ENCODE measurements at regions not wholly inside any gene's neighbourhood (a gene's known extent, or its start where the extent isn't known, plus 50 kb on each side); places are given as distances from the start of the nearest gene placed in this dataset.

DNA sequence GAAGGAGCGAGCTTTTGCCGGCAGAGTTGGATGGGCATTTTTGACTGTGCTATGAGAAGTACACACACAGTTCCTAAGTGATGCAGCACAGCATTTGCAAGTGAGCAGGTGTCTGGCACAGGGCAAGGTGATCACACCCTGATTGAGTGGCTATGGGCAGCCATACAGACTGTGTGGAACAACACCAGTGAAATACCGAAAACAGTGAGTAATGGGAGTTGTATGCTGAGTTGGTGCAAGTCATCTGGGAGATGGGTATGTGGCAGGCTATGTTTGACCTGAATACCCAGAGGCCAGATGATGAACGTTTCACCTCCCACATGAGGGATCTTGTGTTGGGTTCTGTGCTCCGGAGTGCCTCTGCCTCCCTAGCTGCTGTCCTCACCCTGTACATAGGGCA, 53.5 kb upstream of the TIPARP start:
- no peaks in the 10 kb centered on the region for H3K36me3 ChIP-seq (ENCODE audit: control insufficient read depth in 2 of 2, extremely low read depth in 1 of 2, insufficient read depth in 1 of 2, low read length in 1 of 2)
- peaks cover 0 to 4% of the 10 kb centered on the region in 2 experiments for H3K27me3 ChIP-seq (replicated peaks in 1 of 2; ENCODE audit: control insufficient read depth in 2 of 2, extremely low read depth in 1 of 2, insufficient read depth in 2 of 2, low read length in 1 of 2)
- H3K4me1 ChIP-seq (ENCODE audit: control insufficient read depth in 1 of 2, extremely low read depth in 1 of 2, insufficient read depth in 2 of 2, low read length in 2 of 2) = no peaks in the 10 kb centered on the region
- ChIA-PET POLR2A (interaction anchor here in 1 of 2 donors (1.0 kb wide), 1 partner anchor 10 kb away, joined by 3 read pairs; no protein-coding TSS in a partner anchor), CTCF (no interaction called here)
- Mint-ChIP-seq H3K36me3 (no peaks in the 10 kb centered on the region), H3K4me1 (peaks cover 0 to under 1% (median 0%) of the 10 kb centered on the region in 3 donors), H3K9me3 (no peaks in the 10 kb centered on the region), H3K4me3 (no peak overlapping the region), H3K27me3 (peaks cover 4 to 8% of the 10 kb centered on the region in 2 donors), H3K27ac (no peak overlapping the region)
- ATAC-seq (replicated peaks in 1 of 4) (no peak), DNase-seq (no peak)
- no peaks in the 10 kb centered on the region for H3K9me3 ChIP-seq
- 96% methylated on average over 3 of the region's 5 CpGs for WGBS (ENCODE audit: insufficient coverage)
- H3K4me3 ChIP-seq (ENCODE audit: control insufficient read depth in 1 of 2, extremely low read depth in 1 of 2, low read length in 1 of 2) = no peak overlapping the region
- no peak overlapping the region for H3K27ac ChIP-seq (ENCODE audit: low read length)

DNA sequence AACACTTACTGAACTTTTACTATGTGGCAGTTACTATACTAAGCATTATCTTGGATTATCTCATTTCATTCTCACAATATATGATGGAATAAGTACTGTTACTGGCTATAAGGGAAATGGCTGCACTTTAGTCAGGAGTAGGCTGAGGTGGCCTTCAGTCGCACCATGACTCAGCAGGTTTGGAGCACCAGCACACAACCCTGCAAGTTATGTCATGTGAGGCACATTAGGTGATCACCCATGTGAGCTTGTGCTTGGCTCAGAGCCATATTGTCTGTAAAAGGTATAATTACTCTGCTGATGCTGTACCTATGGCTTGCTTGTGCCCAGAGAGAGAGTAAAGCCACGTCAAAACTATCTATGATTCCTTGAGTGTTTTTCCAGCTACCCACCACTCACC, 54.1 kb upstream of the TIPARP start:
- peaks cover 4 to 8% of the 10 kb centered on the region in 2 donors for H3K27me3 Mint-ChIP-seq
- no peak overlapping the region for H3K27ac ChIP-seq (ENCODE audit: low read length)
- no peaks in the 10 kb centered on the region for H3K36me3 Mint-ChIP-seq
- H3K4me3 ChIP-seq (ENCODE audit: control insufficient read depth in 1 of 2, extremely low read depth in 1 of 2, low read length in 1 of 2) = no peak overlapping the region
- no peaks in the 10 kb centered on the region for H3K4me1 Mint-ChIP-seq
- 90% methylated on average over 1 of the region's 2 CpGs for WGBS (ENCODE audit: insufficient coverage)
- H3K27me3 ChIP-seq (replicated peaks in 1 of 2; ENCODE audit: control insufficient read depth in 2 of 2, extremely low read depth in 1 of 2, insufficient read depth in 2 of 2, low read length in 1 of 2) = peaks cover 0 to 4% of the 10 kb centered on the region in 2 experiments
- H3K4me3 Mint-ChIP-seq = no peak overlapping the region
- ATAC-seq (replicated peaks in 1 of 4) (no peak), DNase-seq (no peak)
- H3K9me3 ChIP-seq = no peaks in the 10 kb centered on the region
- no peaks in the 10 kb centered on the region for H3K36me3 ChIP-seq (ENCODE audit: control insufficient read depth in 2 of 2, extremely low read depth in 1 of 2, insufficient read depth in 1 of 2, low read length in 1 of 2)
- POLR2A ChIA-PET = interaction anchor here in 1 of 2 donors (1.0 kb wide), 1 partner anchor 11 kb away, joined by 3 read pairs; no protein-coding TSS in a partner anchor
- no peaks in the 10 kb centered on the region for H3K9me3 Mint-ChIP-seq
- H3K4me1 ChIP-seq (ENCODE audit: control insufficient read depth in 1 of 2, extremely low read depth in 1 of 2, insufficient read depth in 2 of 2, low read length in 2 of 2) = no peaks in the 10 kb centered on the region
- CTCF ChIA-PET = no interaction called here
- no peak overlapping the region for H3K27ac Mint-ChIP-seq

DNA sequence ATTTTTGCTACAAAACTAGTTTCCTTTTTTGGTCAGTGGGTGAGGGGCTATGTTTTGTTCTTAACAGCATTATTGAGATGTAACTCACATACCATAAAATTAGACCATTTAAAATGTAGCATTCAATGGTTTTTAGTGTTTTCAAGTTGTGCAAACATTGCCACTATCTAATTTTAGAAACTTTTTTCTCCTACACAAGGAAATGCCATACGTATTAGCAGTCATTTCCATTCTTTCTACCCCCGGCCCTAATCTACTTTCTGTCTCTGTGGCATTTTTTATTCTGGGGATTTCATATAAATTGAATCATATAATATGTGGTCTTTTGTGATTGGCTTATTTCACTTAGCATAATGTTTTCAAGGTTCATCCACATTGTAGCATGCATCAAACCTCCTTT, 55.0 kb upstream of the TIPARP start:
- H3K36me3 ChIP-seq (ENCODE audit: control insufficient read depth in 2 of 2, extremely low read depth in 1 of 2, insufficient read depth in 1 of 2, low read length in 1 of 2) = no peaks in the 10 kb centered on the region
- CTCF ChIA-PET = no interaction called here
- H3K4me1 ChIP-seq (ENCODE audit: control insufficient read depth in 1 of 2, extremely low read depth in 1 of 2, insufficient read depth in 2 of 2, low read length in 2 of 2) = no peaks in the 10 kb centered on the region
- POLR2A ChIA-PET = no interaction called here
- Mint-ChIP-seq H3K4me3 (no peak overlapping the region), H3K27ac (no peak overlapping the region), H3K9me3 (no peaks in the 10 kb centered on the region), H3K27me3 (peaks cover 4 to 8% of the 10 kb centered on the region in 2 donors), H3K4me1 (no peaks in the 10 kb centered on the region), H3K36me3 (no peaks in the 10 kb centered on the region)
- no peak overlapping the region for H3K27ac ChIP-seq (ENCODE audit: low read length)
- DNase-seq (no peak), ATAC-seq (replicated peaks in 1 of 4) (no peak)
- peaks cover 0 to 4% of the 10 kb centered on the region in 2 experiments for H3K27me3 ChIP-seq (replicated peaks in 1 of 2; ENCODE audit: control insufficient read depth in 2 of 2, extremely low read depth in 1 of 2, insufficient read depth in 2 of 2, low read length in 1 of 2)
- no CpG with 5 or more reads among the region's 2 CpGs for WGBS (ENCODE audit: insufficient coverage)
- no peaks in the 10 kb centered on the region for H3K9me3 ChIP-seq
- no peak overlapping the region for H3K4me3 ChIP-seq (ENCODE audit: control insufficient read depth in 1 of 2, extremely low read depth in 1 of 2, low read length in 1 of 2)

DNA sequence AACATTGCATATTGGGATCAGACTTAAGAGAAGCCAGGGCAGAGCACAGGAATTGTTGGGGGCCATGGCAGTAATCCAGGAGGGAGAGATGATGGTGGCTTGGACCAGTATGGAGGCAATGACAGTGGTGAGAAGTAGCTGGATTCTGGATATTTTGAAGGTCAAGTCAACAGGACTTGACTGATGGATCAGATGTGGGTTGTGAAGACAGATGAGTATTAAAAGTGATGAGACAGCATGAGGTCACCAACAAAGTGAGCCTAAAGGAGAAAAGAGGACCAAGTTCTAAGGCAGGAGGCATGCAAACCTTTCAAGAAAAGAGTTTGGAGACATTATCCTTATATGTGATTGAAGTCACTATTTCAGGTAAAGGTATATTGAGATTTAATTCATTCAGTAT, 56.6 kb upstream of the TIPARP start:
- no peaks in the 10 kb centered on the region for H3K36me3 ChIP-seq (ENCODE audit: control insufficient read depth in 2 of 2, extremely low read depth in 1 of 2, insufficient read depth in 1 of 2, low read length in 1 of 2)
- H3K27me3 Mint-ChIP-seq = peaks cover 4 to 8% of the 10 kb centered on the region in 2 donors
- H3K36me3 Mint-ChIP-seq = no peaks in the 10 kb centered on the region
- CTCF ChIA-PET = interaction anchor here in 1 of 2 donors (0.6 kb wide), 1 partner anchor 762 kb away, joined by 3 read pairs; no protein-coding TSS in a partner anchor
- no peaks in the 10 kb centered on the region for H3K9me3 ChIP-seq
- H3K27ac ChIP-seq (ENCODE audit: low read length) = no peak overlapping the region
- no peak overlapping the region for H3K27ac Mint-ChIP-seq
- POLR2A ChIA-PET = no interaction called here
- no peaks in the 10 kb centered on the region for H3K4me1 ChIP-seq (ENCODE audit: control insufficient read depth in 1 of 2, extremely low read depth in 1 of 2, insufficient read depth in 2 of 2, low read length in 2 of 2)
- no peak overlapping the region for H3K4me3 ChIP-seq (ENCODE audit: control insufficient read depth in 1 of 2, extremely low read depth in 1 of 2, low read length in 1 of 2)
- peaks cover 0 to under 1% of the 10 kb centered on the region in 2 experiments for H3K27me3 ChIP-seq (replicated peaks in 1 of 2; ENCODE audit: control insufficient read depth in 2 of 2, extremely low read depth in 1 of 2, insufficient read depth in 2 of 2, low read length in 1 of 2)
- H3K4me3 Mint-ChIP-seq = no peak overlapping the region
- H3K4me1 Mint-ChIP-seq = no peaks in the 10 kb centered on the region
- no peak for ATAC-seq (replicated peaks in 1 of 4)
- no peak for DNase-seq
- H3K9me3 Mint-ChIP-seq = no peaks in the 10 kb centered on the region

DNA sequence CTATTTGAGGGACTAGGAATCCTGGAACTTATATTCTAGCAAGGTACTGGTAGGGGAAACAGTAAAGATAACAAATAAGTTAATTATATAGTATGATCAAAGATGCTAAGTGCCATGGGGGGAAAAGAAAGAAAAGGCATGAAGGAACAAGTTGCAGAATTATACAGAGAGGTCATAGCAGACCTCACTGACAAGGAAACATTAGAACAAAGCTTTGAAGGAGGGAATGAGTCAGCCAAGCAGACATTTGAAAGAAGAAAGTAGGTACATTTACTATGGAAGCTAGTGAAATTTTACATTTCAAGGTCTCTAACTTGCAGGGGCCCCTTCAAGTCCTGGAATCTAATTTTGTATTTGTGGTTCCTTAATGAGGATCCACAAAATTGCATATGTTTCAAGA, 57.2 kb upstream of the TIPARP start:
- no peak for ATAC-seq (replicated peaks in 1 of 4)
- Histone ChIP-seq H3K36me3 (ENCODE audit: control insufficient read depth in 2 of 2, extremely low read depth in 1 of 2, insufficient read depth in 1 of 2, low read length in 1 of 2) (no peaks in the 10 kb centered on the region), H3K4me3 (ENCODE audit: control insufficient read depth in 1 of 2, extremely low read depth in 1 of 2, low read length in 1 of 2) (no peak overlapping the region), H3K27me3 (replicated peaks in 1 of 2; ENCODE audit: control insufficient read depth in 2 of 2, extremely low read depth in 1 of 2, insufficient read depth in 2 of 2, low read length in 1 of 2) (no peaks in the 10 kb centered on the region), H3K9me3 (no peaks in the 10 kb centered on the region), H3K27ac (ENCODE audit: low read length) (no peak overlapping the region), H3K4me1 (ENCODE audit: control insufficient read depth in 1 of 2, extremely low read depth in 1 of 2, insufficient read depth in 2 of 2, low read length in 2 of 2) (no peaks in the 10 kb centered on the region)
- DNase-seq = no peak
- ChIA-PET POLR2A (no interaction called here), CTCF (interaction anchor here in 1 of 2 donors (0.6 kb wide), 1 partner anchor 430 kb away, joined by 3 read pairs; no protein-coding TSS in a partner anchor)
- H3K36me3 Mint-ChIP-seq = no peaks in the 10 kb centered on the region
- no peak overlapping the region for H3K4me3 Mint-ChIP-seq
- H3K9me3 Mint-ChIP-seq = no peaks in the 10 kb centered on the region
- peaks cover 4 to 9% of the 10 kb centered on the region in 2 donors for H3K27me3 Mint-ChIP-seq
- no peaks in the 10 kb centered on the region for H3K4me1 Mint-ChIP-seq
- H3K27ac Mint-ChIP-seq = no peak overlapping the region

DNA sequence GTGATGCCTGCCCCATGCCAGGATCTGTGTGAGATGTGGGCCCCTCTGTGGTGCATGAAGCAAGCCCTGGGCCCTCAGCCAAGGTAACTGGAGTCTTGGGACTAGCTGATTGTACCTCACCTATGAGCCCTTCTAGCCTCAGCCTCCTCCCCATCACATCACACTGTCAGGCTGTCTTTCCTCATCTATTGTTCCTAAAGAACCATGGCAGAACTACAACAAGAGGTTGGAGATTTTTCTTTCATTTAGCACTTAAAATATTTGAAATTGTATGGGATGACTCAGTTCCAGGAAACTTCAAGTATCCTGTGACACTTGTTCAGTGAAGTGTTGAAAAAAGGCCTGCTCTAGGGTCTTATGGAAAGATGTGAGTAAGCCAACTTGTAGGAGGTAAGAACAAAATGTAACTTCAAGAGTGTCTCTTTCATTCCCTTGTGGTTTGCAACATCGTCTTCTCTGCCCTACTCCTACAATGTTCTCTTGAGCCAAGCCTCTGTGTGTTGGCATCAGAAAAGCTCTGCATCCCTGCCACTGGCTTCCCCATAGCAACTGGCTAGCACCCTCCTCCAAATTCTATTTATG, 58.7 kb upstream of the TIPARP start:
- Mint-ChIP-seq H3K4me1 (no peaks in the 10 kb centered on the region), H3K9me3 (no peaks in the 10 kb centered on the region), H3K27me3 (peaks cover 0 to 6% of the 10 kb centered on the region in 2 donors), H3K4me3 (no peak overlapping the region), H3K27ac (no peak overlapping the region), H3K36me3 (no peaks in the 10 kb centered on the region)
- Histone ChIP-seq H3K9me3 (no peaks in the 10 kb centered on the region), H3K4me1 (ENCODE audit: control insufficient read depth in 1 of 2, extremely low read depth in 1 of 2, insufficient read depth in 2 of 2, low read length in 2 of 2) (no peaks in the 10 kb centered on the region), H3K36me3 (ENCODE audit: control insufficient read depth in 2 of 2, extremely low read depth in 1 of 2, insufficient read depth in 1 of 2, low read length in 1 of 2) (no peaks in the 10 kb centered on the region), H3K27me3 (replicated peaks in 1 of 2; ENCODE audit: control insufficient read depth in 2 of 2, extremely low read depth in 1 of 2, insufficient read depth in 2 of 2, low read length in 1 of 2) (no peaks in the 10 kb centered on the region), H3K4me3 (ENCODE audit: control insufficient read depth in 1 of 2, extremely low read depth in 1 of 2, low read length in 1 of 2) (no peak overlapping the region), H3K27ac (ENCODE audit: low read length) (no peak overlapping the region)
- CTCF ChIA-PET = no interaction called here
- no peak for DNase-seq
- no peak for ATAC-seq (replicated peaks in 1 of 4)
- POLR2A ChIA-PET = interaction anchor here in 1 of 2 donors (0.6 kb wide), 1 partner anchor 35 kb away, joined by 3 read pairs; no protein-coding TSS in a partner anchor
- no CpG with 5 or more reads among the region's 1 CpG for WGBS (ENCODE audit: insufficient coverage)
